ENCODE measurements at regions not wholly inside any gene's neighbourhood (a gene's known extent, or its start where the extent isn't known, plus 50 kb on each side); places are given as distances from the start of the nearest gene placed in this dataset.

DNA sequence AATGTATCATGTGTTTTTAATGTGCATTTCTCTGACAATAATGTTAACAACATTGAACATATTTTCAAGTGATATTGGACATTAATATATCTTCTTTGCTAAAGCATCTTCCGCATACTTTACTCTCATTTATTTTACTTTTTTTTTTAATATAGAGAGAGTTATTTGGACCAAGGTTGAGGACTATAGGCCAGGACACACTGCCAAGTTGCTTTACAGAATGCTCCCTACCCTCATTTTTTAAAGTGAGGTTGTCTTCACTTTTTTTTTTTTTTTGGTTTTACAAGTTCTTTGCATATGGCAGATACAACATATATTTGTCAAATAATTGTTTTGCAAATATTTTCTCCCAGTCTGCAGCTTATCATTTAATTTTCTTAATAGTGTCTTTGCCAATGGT lies 201.8 kb downstream of the OSR1 start:
- Histone ChIP-seq H3K4me3 (ENCODE audit: insufficient read depth, low read depth, low read length) (no peak overlapping the region), H3K27me3 (ENCODE audit: control insufficient read depth, insufficient read depth, low read length) (no peaks in the 10 kb centered on the region), H3K36me3 (replicated peaks; ENCODE audit: control insufficient read depth, insufficient read depth, low read length) (no peaks in the 10 kb centered on the region)
- DNase-seq = no peak

- no peaks in the 10 kb centered on the region for H3K36me3 ChIP-seq (replicated peaks; ENCODE audit: control insufficient read depth, insufficient read depth, low read length)
- no peak for DNase-seq
- no peak overlapping the region for H3K4me3 ChIP-seq (ENCODE audit: insufficient read depth, low read depth, low read length)
- H3K27me3 ChIP-seq (ENCODE audit: control insufficient read depth, insufficient read depth, low read length) = no peaks in the 10 kb centered on the region
These were observed 207.7 kb downstream of the OSR1 start for GRCh38 chr2:19150726-19151125.

GRCh38 chr2:19146867-19147266 lies 211.6 kb downstream of the OSR1 start:
- no peak overlapping the region for H3K4me3 ChIP-seq (ENCODE audit: insufficient read depth, low read depth, low read length)
- H3K27me3 ChIP-seq (ENCODE audit: control insufficient read depth, insufficient read depth, low read length) = no peaks in the 10 kb centered on the region
- H3K36me3 ChIP-seq (replicated peaks; ENCODE audit: control insufficient read depth, insufficient read depth, low read length) = no peaks in the 10 kb centered on the region
- DNase-seq = no peak

DNA sequence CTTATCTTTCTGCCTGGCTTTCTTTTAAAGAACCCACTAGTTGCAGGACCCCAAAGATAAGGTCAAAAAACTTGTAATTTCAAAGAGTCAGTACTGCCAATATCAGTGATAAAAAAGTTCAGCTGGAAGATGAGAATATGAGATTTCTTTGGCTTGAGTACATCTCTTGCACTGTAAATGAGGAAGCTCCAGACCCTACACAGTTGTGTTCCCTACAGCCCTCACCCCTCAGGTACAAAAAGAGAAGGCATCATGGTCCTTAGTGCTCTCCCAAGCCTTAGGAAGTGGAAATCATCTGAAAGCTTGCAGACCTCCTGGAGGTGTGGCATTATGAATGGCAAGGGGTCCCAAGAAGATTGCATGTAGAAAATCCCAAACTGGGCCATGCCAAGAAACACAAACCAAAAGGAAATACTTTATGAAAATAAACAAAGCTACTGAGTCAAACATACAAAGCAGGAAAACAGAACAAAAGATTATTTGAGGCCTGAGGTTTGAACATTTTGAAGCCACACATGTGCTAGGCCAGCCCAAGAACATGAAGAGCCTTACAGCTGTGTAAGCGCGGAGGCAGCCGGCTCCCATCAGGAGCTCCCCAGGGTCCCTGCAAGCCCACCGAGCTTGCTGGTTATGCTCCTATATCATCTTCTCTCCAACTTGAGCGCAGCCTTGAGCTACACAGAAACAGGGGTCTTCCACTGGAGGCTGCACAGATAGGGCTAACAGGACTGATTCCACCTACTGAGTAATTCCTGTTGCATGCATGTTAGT lies 217.0 kb downstream of the OSR1 start:
- H3K36me3 ChIP-seq (replicated peaks; ENCODE audit: control insufficient read depth, insufficient read depth, low read length) = no peaks in the 10 kb centered on the region
- no peak overlapping the region for H3K4me3 ChIP-seq (ENCODE audit: insufficient read depth, low read depth, low read length)
- no peaks in the 10 kb centered on the region for H3K27me3 ChIP-seq (ENCODE audit: control insufficient read depth, insufficient read depth, low read length)
- no peak for DNase-seq

GRCh38 chr2:19140463-19141208 lies 217.8 kb downstream of the OSR1 start:
- no peak for DNase-seq
- H3K36me3 ChIP-seq (replicated peaks; ENCODE audit: control insufficient read depth, insufficient read depth, low read length) = no peaks in the 10 kb centered on the region
- no peak overlapping the region for H3K4me3 ChIP-seq (ENCODE audit: insufficient read depth, low read depth, low read length)
- H3K27me3 ChIP-seq (ENCODE audit: control insufficient read depth, insufficient read depth, low read length) = no peaks in the 10 kb centered on the region

- Histone ChIP-seq H3K36me3 (replicated peaks; ENCODE audit: control insufficient read depth, insufficient read depth, low read length) (no peaks in the 10 kb centered on the region), H3K27me3 (ENCODE audit: control insufficient read depth, insufficient read depth, low read length) (no peaks in the 10 kb centered on the region), H3K4me3 (ENCODE audit: insufficient read depth, low read depth, low read length) (no peak overlapping the region)
- no peak for DNase-seq
These were observed 219.0 kb downstream of the OSR1 start for GRCh38 chr2:19139386-19139785.

DNA sequence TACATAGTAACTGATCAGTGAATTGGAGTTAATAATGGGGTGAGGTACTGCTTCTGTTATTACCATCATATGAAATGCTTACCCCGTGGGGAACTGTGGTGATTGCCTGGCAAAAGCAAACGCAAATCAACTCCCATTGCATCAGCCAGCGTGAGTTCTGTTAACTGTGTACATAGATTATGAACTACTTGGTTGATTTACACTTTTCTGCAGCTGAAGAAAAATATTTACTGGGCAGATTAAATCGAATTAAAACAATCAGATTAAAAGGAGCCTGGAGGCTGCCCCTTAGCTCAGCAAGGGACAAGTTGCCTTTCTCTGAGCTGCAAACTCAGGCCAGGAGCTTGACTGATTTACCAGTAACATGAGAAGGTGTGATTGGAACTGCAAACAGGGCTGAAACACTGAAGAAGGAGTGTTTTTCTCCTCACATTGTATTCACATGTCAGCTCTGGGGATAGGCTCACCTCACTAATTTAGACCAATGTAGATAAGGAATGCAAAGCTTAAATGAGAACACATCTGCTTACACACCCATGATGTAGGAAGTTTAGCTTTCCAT lies 220.1 kb downstream of the OSR1 start:
- Histone ChIP-seq H3K36me3 (replicated peaks; ENCODE audit: control insufficient read depth, insufficient read depth, low read length) (no peaks in the 10 kb centered on the region), H3K4me3 (ENCODE audit: insufficient read depth, low read depth, low read length) (no peak overlapping the region), H3K27me3 (ENCODE audit: control insufficient read depth, insufficient read depth, low read length) (no peaks in the 10 kb centered on the region)
- DNase-seq = no peak

GRCh38 chr2:19137433-19137832 lies 221.0 kb downstream of the OSR1 start:
- Histone ChIP-seq H3K4me3 (ENCODE audit: insufficient read depth, low read depth, low read length) (no peak overlapping the region), H3K27me3 (ENCODE audit: control insufficient read depth, insufficient read depth, low read length) (no peaks in the 10 kb centered on the region), H3K36me3 (replicated peaks; ENCODE audit: control insufficient read depth, insufficient read depth, low read length) (no peaks in the 10 kb centered on the region)
- peak; percentile 19 for DNase-seq

GRCh38 chr2:19132967-19133366 lies 225.5 kb downstream of the OSR1 start:
- no peak overlapping the region for H3K4me3 ChIP-seq (ENCODE audit: insufficient read depth, low read depth, low read length)
- H3K27me3 ChIP-seq (ENCODE audit: control insufficient read depth, insufficient read depth, low read length) = no peaks in the 10 kb centered on the region
- DNase-seq = no peak
- H3K36me3 ChIP-seq (replicated peaks; ENCODE audit: control insufficient read depth, insufficient read depth, low read length) = no peaks in the 10 kb centered on the region

GRCh38 chr2:19131871-19132270 lies 226.6 kb downstream of the OSR1 start:
- Histone ChIP-seq H3K27me3 (ENCODE audit: control insufficient read depth, insufficient read depth, low read length) (no peaks in the 10 kb centered on the region), H3K4me3 (ENCODE audit: insufficient read depth, low read depth, low read length) (no peak overlapping the region), H3K36me3 (replicated peaks; ENCODE audit: control insufficient read depth, insufficient read depth, low read length) (no peaks in the 10 kb centered on the region)
- DNase-seq = no peak

GRCh38 chr2:19128148-19128547 lies 230.3 kb downstream of the OSR1 start:
- Histone ChIP-seq H3K36me3 (replicated peaks; ENCODE audit: control insufficient read depth, insufficient read depth, low read length) (no peaks in the 10 kb centered on the region), H3K27me3 (ENCODE audit: control insufficient read depth, insufficient read depth, low read length) (no peaks in the 10 kb centered on the region), H3K4me3 (ENCODE audit: insufficient read depth, low read depth, low read length) (no peak overlapping the region)
- no peak for DNase-seq

DNA sequence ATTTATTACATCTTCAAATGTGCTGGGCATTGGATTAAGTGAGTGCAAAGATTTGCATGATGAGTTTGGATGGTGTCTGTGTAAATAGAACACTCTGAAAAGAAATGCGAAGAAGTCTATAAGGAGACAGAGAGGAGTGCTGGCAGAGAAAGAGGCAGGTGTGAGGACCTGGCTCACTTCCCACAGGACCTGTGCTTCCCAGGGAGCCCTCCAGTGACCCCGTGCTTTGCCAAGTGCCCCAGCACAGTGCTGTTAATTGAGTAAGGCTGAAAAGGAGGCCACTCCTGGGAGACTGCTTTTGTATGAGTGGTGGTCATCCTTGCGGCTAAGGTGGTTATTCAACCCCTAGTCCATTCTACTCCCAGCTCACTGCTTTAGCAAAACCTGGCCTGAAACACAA lies 230.8 kb downstream of the OSR1 start:
- Histone ChIP-seq H3K36me3 (replicated peaks; ENCODE audit: control insufficient read depth, insufficient read depth, low read length) (no peaks in the 10 kb centered on the region), H3K27me3 (ENCODE audit: control insufficient read depth, insufficient read depth, low read length) (no peaks in the 10 kb centered on the region), H3K4me3 (ENCODE audit: insufficient read depth, low read depth, low read length) (no peak overlapping the region)
- no peak for DNase-seq

GRCh38 chr2:19125901-19126680 lies 232.3 kb downstream of the OSR1 start:
- no peaks in the 10 kb centered on the region for H3K27me3 ChIP-seq (ENCODE audit: control insufficient read depth, insufficient read depth, low read length)
- no peaks in the 10 kb centered on the region for H3K36me3 ChIP-seq (replicated peaks; ENCODE audit: control insufficient read depth, insufficient read depth, low read length)
- no peak overlapping the region for H3K4me3 ChIP-seq (ENCODE audit: insufficient read depth, low read depth, low read length)
- no peak for DNase-seq

DNA sequence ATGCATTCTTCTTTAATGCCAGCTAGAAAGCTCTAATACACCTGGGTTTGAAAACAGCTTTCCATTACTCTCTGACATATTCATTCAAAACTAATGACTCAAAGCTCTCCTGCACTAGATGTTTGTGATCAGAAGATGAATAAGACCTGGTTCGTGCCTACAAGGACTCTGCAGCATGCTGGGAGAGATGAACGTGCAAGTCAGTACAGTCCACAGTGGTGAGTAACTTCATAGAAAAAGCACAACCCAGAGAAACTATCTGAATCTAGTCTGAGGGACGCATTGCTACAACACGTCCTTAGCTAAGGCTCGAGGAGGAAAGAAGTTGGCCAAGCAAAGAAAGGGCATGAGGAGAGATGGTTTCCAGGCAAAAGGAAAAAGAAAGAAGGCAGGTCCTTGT lies 234.3 kb downstream of the OSR1 start:
- Histone ChIP-seq H3K27me3 (ENCODE audit: control insufficient read depth, insufficient read depth, low read length) (no peaks in the 10 kb centered on the region), H3K36me3 (replicated peaks; ENCODE audit: control insufficient read depth, insufficient read depth, low read length) (no peaks in the 10 kb centered on the region), H3K4me3 (ENCODE audit: insufficient read depth, low read depth, low read length) (no peak overlapping the region)
- no peak for DNase-seq
